ENCODE measurements at regions not wholly inside any gene's neighbourhood (a gene's known extent, or its start where the extent isn't known, plus 50 kb on each side); places are given as distances from the start of the nearest gene placed in this dataset.

- Histone ChIP-seq H3K36me3 (ENCODE audit: control insufficient read depth in 1 of 2, insufficient read depth in 2 of 2, low read length in 2 of 2) (no peaks in the 10 kb centered on the region), H3K9me3 (ENCODE audit: control insufficient read depth in 1 of 2, insufficient read depth in 1 of 2, low read depth in 1 of 2, low read length in 2 of 2) (0 out of 4 replicates have a peak, but pooled peaks cover 0 to 3% of the 10 kb centered on the region in 2 experiments), H3K9ac (ENCODE audit: low read length) (no peak overlapping the region), H3K4me2 (ENCODE audit: low read length) (no peak overlapping the region), H3K9me2 (ENCODE audit: insufficient read depth) (no peaks in the 10 kb centered on the region), H3K4me3 (replicated peaks in 1 of 2; ENCODE audit: low read depth in 1 of 2, low read length in 2 of 2) (no peak overlapping the region), H3K4me1 (ENCODE audit: control insufficient read depth in 1 of 2, insufficient read depth in 2 of 2, low read length in 2 of 2) (no peaks in the 10 kb centered on the region), H3K27ac (ENCODE audit: low read depth, low read length) (no peak overlapping the region), H3K79me2 (ENCODE audit: insufficient read depth, low read length) (no peaks in the 10 kb centered on the region), H2AFZ (ENCODE audit: low read depth, low read length, poor library complexity, severe bottlenecking) (no peak overlapping the region), H3K27me3 (ENCODE audit: insufficient read depth, low read length) (no peaks in the 10 kb centered on the region), H4K20me1 (ENCODE audit: insufficient read depth) (no peaks in the 10 kb centered on the region)
- no TSS peak for BruUV-seq (replicated peaks)
- ChIA-PET POLR2A (no interaction called here), RAD21 (ENCODE audit: low non-redundant PET in 1 of 2, low total read pairs in 2 of 2, uncharacterized antibody in 2 of 2, unreplicated experiment in 2 of 2) (no interaction called here), CTCF (no interaction called here)
- intact Hi-C loops (cut with micrococcal nuclease): loop anchor here (5.0 kb wide), 1 partner anchor 969 kb away; no protein-coding TSS in a partner anchor
- TF ChIP-seq SP1 (IDR thresholded peaks at IDR 0.05; ENCODE audit: low read depth): no peak
- no peak for TF ChIP-seq FOSL1 (IDR thresholded peaks at IDR 0.05; ENCODE audit: low read depth)
- TF ChIP-seq ZFX (IDR thresholded peaks at IDR 0.05): no peak
- no peak for TF ChIP-seq SRF (IDR thresholded peaks at IDR 0.05; ENCODE audit: low read depth)
- TF ChIP-seq YY1 (IDR thresholded peaks at IDR 0.05; ENCODE audit: extremely low read depth, insufficient replicate concordance, low read depth, low read length): no peak
- no peak for TF ChIP-seq CBX3 (IDR thresholded peaks at IDR 0.05; ENCODE audit: low read depth)
- no peak for TF ChIP-seq POLR2A (IDR thresholded peaks at IDR 0.05; ENCODE audit: borderline replicate concordance, extremely low read depth, insufficient read depth, insufficient read length)
- no peak for TF ChIP-seq REST (IDR thresholded peaks at IDR 0.05; ENCODE audit: low read depth)
- no peak for TF ChIP-seq MAX (IDR thresholded peaks at IDR 0.05)
- no peak for TF ChIP-seq TCF7L2 (IDR thresholded peaks at IDR 0.05; ENCODE audit: borderline replicate concordance, extremely low read depth, insufficient read depth, insufficient read length)
- no peak for TF ChIP-seq RAD21 (IDR thresholded peaks at IDR 0.05; ENCODE audit: low read depth)
- TF ChIP-seq POLR2AphosphoS5 (IDR thresholded peaks at IDR 0.05; ENCODE audit: low read depth, low read length): no peak
- no peak for TF ChIP-seq ZBTB33 (IDR thresholded peaks at IDR 0.05; ENCODE audit: extremely low read depth, insufficient replicate concordance, low read length)
- TF ChIP-seq SIN3A (IDR thresholded peaks at IDR 0.05; ENCODE audit: low read depth): no peak
- no peak for TF ChIP-seq EGR1 (IDR thresholded peaks at IDR 0.05; ENCODE audit: low read depth)
- TF ChIP-seq ATF3 (IDR thresholded peaks at IDR 0.05): no peak
- no peak for TF ChIP-seq EZH2phosphoT487 (IDR thresholded peaks at IDR 0.05; ENCODE audit: borderline replicate concordance)
- no peak for TF ChIP-seq ELF1 (IDR thresholded peaks at IDR 0.05; ENCODE audit: borderline replicate concordance, low read depth)
- TF ChIP-seq CEBPB (IDR thresholded peaks at IDR 0.05; ENCODE audit: low read depth): no peak
- no peak for TF ChIP-seq EZH2 (IDR thresholded peaks at IDR 0.05)
- ATAC-seq: no peak
- DNase-seq (ENCODE audit: low read depth, low spot score): no peak
Observed at GRCh38 chr13:84843368-84843767, 955.9 kb downstream of the SLITRK6 start.

Data from HCT116 (cell line).